H1 (cell line): ENCODE measurements at regions not wholly inside any gene's neighbourhood (a gene's known extent, or its start where the extent isn't known, plus 50 kb on each side); places are given as distances from the start of the nearest gene placed in this dataset.

Source experiments
- BRCA1 ChIP-seq: IDR thresholded peaks from 2 replicates; pipeline ENCODE4 v1.6.1; 2012; ENCODE audit warnings: low read depth, low read length, improper control_type of control experiment
- CHD7 ChIP-seq: fragments of 300-600 bp; sonication (generic); IDR thresholded peaks from 2 replicates; pipeline ENCODE4 v1.7.1; 2012; ENCODE audit warnings: low read length, moderate library complexity, mild to moderate bottlenecking, inconsistent platforms; ENCODE audit not compliant: insufficient replicate concordance
- CTCF ChIP-seq, 3 experiments: IDR thresholded peaks; 1 replicate in 2 of 3; 2 replicates in 1 of 3; pipeline versions ENCODE4 v1.5.1 to v1.6.1; 2011; ENCODE audit warnings: low read length in 3 of 3, mild to moderate bottlenecking in 3 of 3, inconsistent platforms in 2 of 3, low read depth in 1 of 3, moderate library complexity in 1 of 3; ENCODE audit not compliant: insufficient read depth in 1 of 3; ENCODE audit errors: control extremely low read depth in 1 of 3
- JUN ChIP-seq: IDR thresholded peaks from 2 replicates; pipeline ENCODE4 v1.6.1; 2011; ENCODE audit warnings: low read depth, mild to moderate bottlenecking, improper control_type of control experiment, low read length

GRCh38 chr6:139649732-139650131 lies 275.3 kb upstream of the CITED2 start (continued):
- TF ChIP-seq CHD7, result no peak
- no peak for TF ChIP-seq CTCF (IDR thresholded peaks at IDR 0.05; ENCODE audit: control extremely low read depth in 1 of 3, insufficient read depth in 1 of 3, low read depth in 1 of 3, low read length in 3 of 3)
- no peak for TF ChIP-seq JUN
- no peak for TF ChIP-seq BRCA1
- TF ChIP-seq, all 59 proteins: peak for 0
